K562 (cell line): ENCODE measurements at regions not wholly inside any gene's neighbourhood (a gene's known extent, or its start where the extent isn't known, plus 50 kb on each side); places are given as distances from the start of the nearest gene placed in this dataset.

Experiments
- ATAC-seq: fragments of 200-7000 bp; cut with Tn5 transposase; 3 replicates; pipeline ENCODE4 v1.9.1; 2020; ENCODE audit warnings: moderate library complexity
- BruUV-seq: library from RNA; stranded (reverse); fragments of 400-500 nt; replicated peaks from 2 replicates; lab custom pipeline; 2021; lab: Mats Ljungman, UMichigan
- CTCF ChIA-PET: fragments of 300-600 bp; formaldehyde crosslinking; extraction: SDS; loops from one replicate; lab custom pipeline; 2021; ENCODE audit warnings: low intra/inter-chr PET ratio; lab: Yijun Ruan, JAX
- POLR2A ChIA-PET: fragments of 300-600, 350-650 bp; sonication (Branson Sonifier 250); formaldehyde crosslinking; extraction: SDS; loops from one replicate; lab custom pipeline; 2021; ENCODE audit warnings: antibody characterized with exemption, inconsistent platforms; lab: Yijun Ruan, JAX
- DNase-seq, 4 experiments: peaks; one replicate each; pipeline versions ENCODE4 v3.0.0 to v3.0.0-alpha.2; 2011 to 2018; ENCODE audit warnings: low spot score in 3 of 4, mixed read lengths in 3 of 4; ENCODE audit errors: extremely low read depth in 1 of 4
- FAIRE-seq: peaks from 2 replicates; lab custom pipeline; 2011; peaks lifted over from hg19 to GRCh38; lab: Jason Lieb, UNC
- H2AFZ ChIP-seq: 2 replicates; pipeline ENCODE4 v1.6.0; 2011; ENCODE audit warnings: low read depth, low read length, control low read depth, inconsistent platforms
- H3K27ac ChIP-seq: fragments of 200-600 bp; 3 replicates; pipeline ENCODE4 v1.8.0; 2011; ENCODE audit warnings: low read depth, mild to moderate bottlenecking, control low read depth, inconsistent platforms, low read length, moderate library complexity, mixed read lengths; ENCODE audit errors: extremely low read depth
- H3K27me3 ChIP-seq, 2 experiments: fragments of 300-600 bp in 1 of 2; 2 replicates in 1 of 2; 3 replicates in 1 of 2; pipeline versions ENCODE4 v1.6.0 to v1.8.0; 2011; ENCODE audit warnings: inconsistent platforms in 2 of 2, low read length in 2 of 2, mild to moderate bottlenecking in 1 of 2, mixed read lengths in 1 of 2, moderate library complexity in 1 of 2; ENCODE audit not compliant: control insufficient read depth in 2 of 2, insufficient read depth in 2 of 2
- H3K36me3 ChIP-seq: fragments of 300-600 bp; 3 replicates; pipeline ENCODE4 v1.8.0; 2011; ENCODE audit warnings: mild to moderate bottlenecking, low read length, inconsistent platforms; ENCODE audit not compliant: control insufficient read depth, insufficient read depth
- H3K4me1 ChIP-seq, 2 experiments: fragments of 200-600 bp in 1 of 2; replicated peaks in 1 of 2; 2 replicates in 1 of 2; 3 replicates in 1 of 2; pipeline versions ENCODE4 v1.5.1 to v1.8.0; 2011; ENCODE audit warnings: inconsistent platforms in 2 of 2, low read length in 2 of 2, mild to moderate bottlenecking in 1 of 2, mixed read lengths in 1 of 2, moderate library complexity in 1 of 2; ENCODE audit not compliant: control insufficient read depth in 2 of 2, insufficient read depth in 2 of 2
- H3K4me2 ChIP-seq: 2 replicates; pipeline ENCODE4 v1.6.1; 2011; ENCODE audit warnings: low read length, control low read depth, inconsistent platforms, mixed read lengths; ENCODE audit not compliant: insufficient read depth
- H3K4me3 ChIP-seq: fragments of 200-600 bp; sonication (generic), shearing (Covaris generic); 2 replicates; pipeline ENCODE4 v1.5.1; 2016; ENCODE audit warnings: control low read depth, inconsistent platforms
- H3K79me2 ChIP-seq: fragments of 200-600 bp; 3 replicates; pipeline ENCODE4 v1.8.0; 2011; ENCODE audit warnings: low read length, inconsistent platforms; ENCODE audit not compliant: control insufficient read depth, insufficient read depth
- H3K9ac ChIP-seq, 2 experiments: 2 replicates each; pipeline versions ENCODE4 v1.6.0 to v1.6.1; 2011; ENCODE audit warnings: low read depth in 2 of 2, low read length in 2 of 2, control low read depth in 1 of 2, inconsistent platforms in 1 of 2, mild to moderate bottlenecking in 1 of 2, mixed read lengths in 1 of 2; ENCODE audit not compliant: insufficient read depth in 1 of 2
- H3K9me1 ChIP-seq: one replicate; pipeline ENCODE4 v1.6.0; 2011; ENCODE audit warnings: inconsistent platforms, mild to moderate bottlenecking, low read length, moderate library complexity; ENCODE audit not compliant: control insufficient read depth, insufficient read depth
- H3K9me3 ChIP-seq: replicated peaks from 2 replicates; pipeline ENCODE4 v1.5.1; 2011; ENCODE audit warnings: low read depth, low read length, inconsistent platforms; ENCODE audit not compliant: control insufficient read depth, insufficient read depth
- H4K20me1 ChIP-seq: replicated peaks from 2 replicates; pipeline ENCODE4 v1.6.1; 2011; ENCODE audit warnings: low read length, inconsistent platforms, mixed read lengths; ENCODE audit not compliant: control insufficient read depth, insufficient read depth
- BRD9 ChIP-seq: fragments of 450-650 bp; IDR thresholded peaks from 2 replicates; pipeline ENCODE4 v1.6.1; 2018; ENCODE audit warnings: low read depth; ENCODE audit not compliant: partially characterized antibody
- CC2D1A ChIP-seq: fragments of 450-650 bp; IDR thresholded peaks from 2 replicates; pipeline ENCODE4 v1.6.1; 2017; ENCODE audit warnings: mild to moderate bottlenecking
- CHAMP1 ChIP-seq: fragments of 450-650 bp; IDR thresholded peaks from 2 replicates; pipeline ENCODE4 v1.6.1; 2016; ENCODE audit warnings: mild to moderate bottlenecking
- DACH1 ChIP-seq: fragments of 450-650 bp; IDR thresholded peaks from 2 replicates; pipeline ENCODE4 v1.6.1; 2018; ENCODE audit not compliant: partially characterized antibody
- ILK ChIP-seq: fragments of 450-650 bp; IDR thresholded peaks from 2 replicates; pipeline ENCODE4 v1.6.1; 2016; ENCODE audit warnings: missing genetic modification characterization, low read depth, mild to moderate bottlenecking, missing compliant biosample characterization, moderate library complexity, borderline replicate concordance
- MYBL2 ChIP-seq, 2 experiments: fragments of 450-650 bp in 1 of 2; sonication (generic) in 1 of 2; formaldehyde crosslinking in 1 of 2; IDR thresholded peaks; 2 replicates each; pipeline versions ENCODE4 v1.6.1 to v1.8.1; 2017 to 2022; ENCODE audit warnings: borderline replicate concordance in 1 of 2, inconsistent platforms in 1 of 2, low read depth in 1 of 2, mild to moderate bottlenecking in 1 of 2, missing genetic modification reagents in 1 of 2, moderate library complexity in 1 of 2
- PHF20 ChIP-seq: fragments of 450-650 bp; IDR thresholded peaks from 2 replicates; pipeline ENCODE4 v1.6.1; 2018; ENCODE audit not compliant: partially characterized antibody
- PTTG1 ChIP-seq: fragments of 450-650 bp; IDR thresholded peaks from 2 replicates; pipeline ENCODE4 v1.6.1; 2016; ENCODE audit warnings: low read depth, mild to moderate bottlenecking, missing genetic modification characterization, missing compliant biosample characterization
- SIRT6 ChIP-seq: IDR thresholded peaks from one replicate; pipeline ENCODE4 v1.6.1; 2012; ENCODE audit warnings: low read depth, mild to moderate bottlenecking, control low read depth, inconsistent platforms, low read length, moderate library complexity
- SMARCB1 ChIP-seq: IDR thresholded peaks from 2 replicates; pipeline ENCODE4 v1.6.1; 2011; ENCODE audit warnings: improper control_type of control experiment, low read depth; ENCODE audit not compliant: insufficient read length
- ZBTB7A ChIP-seq: IDR thresholded peaks from 2 replicates; pipeline ENCODE4 v1.6.1; 2011; ENCODE audit warnings: low read depth, mild to moderate bottlenecking, low read length, moderate library complexity, borderline replicate concordance; ENCODE audit not compliant: control insufficient read depth
- ZFP1 ChIP-seq: fragments of 450-650 bp; formaldehyde crosslinking; IDR thresholded peaks from 2 replicates; pipeline ENCODE4 v1.4.0; 2020; ENCODE audit warnings: mild to moderate bottlenecking, mixed read lengths
- ZNF197 ChIP-seq: fragments of 200-800 bp; sonication (Bioruptor generic); IDR thresholded peaks from 2 replicates; pipeline ENCODE4 v1.6.1; 2016; ENCODE audit warnings: low read depth, missing genetic modification characterization, missing compliant biosample characterization
- ZNF253 ChIP-seq: fragments of 250-450 bp; sonication (Bioruptor Pico); conservative IDR thresholded peaks from 2 replicates; pipeline ENCODE4 v1.6.1; 2021; ENCODE audit warnings: mild to moderate bottlenecking
- ZNF77 ChIP-seq: fragments of 250-450 bp; sonication (Bioruptor Pico); IDR thresholded peaks from 2 replicates; pipeline ENCODE4 v1.5.0; 2020
- WGBS: fragments of 100-300 bp; shearing (Covaris generic); methylation state at CpG from one replicate; pipeline ENCODE4 v1.1.6; 2016; ENCODE audit warnings: low coverage, mixed read lengths; ENCODE audit not compliant: insufficient coverage; ENCODE audit errors: missing lambda C conversion rate; 5-methylcytosine and 5-hydroxymethylcytosine counted together
- in situ Hi-C: fragments of 300-500 bp; cut with MboI; formaldehyde crosslinking; loops from 4 replicates; pipeline ENCODE4 v1.15.0; 2018; ENCODE audit warnings: inconsistent platforms, mixed read lengths
- intact Hi-C: fragments of 100-400 bp; cut with micrococcal nuclease; formaldehyde crosslinking; loops from 2 replicates; pipeline ENCODE4 v1.14.2; 2022

- 0% methylated on average over 2 of the region's 2 CpGs for WGBS
- CTCF ChIA-PET: no interaction called here
- Histone ChIP-seq H4K20me1 (no peaks in the 10 kb centered on the region), H3K4me3 (no peak overlapping the region), H3K4me1 (no peaks in the 10 kb centered on the region), H3K36me3 (no peaks in the 10 kb centered on the region), H3K9me1 (no peaks in the 10 kb centered on the region), H3K79me2 (no peaks in the 10 kb centered on the region), H3K27me3 (no peaks in the 10 kb centered on the region), H3K27ac (no peak overlapping the region), H3K9me3 (no peaks in the 10 kb centered on the region), H2AFZ (no peak overlapping the region), H3K9ac (no peak overlapping the region), H3K4me2 (no peak overlapping the region)
- no peak for FAIRE-seq
- intact Hi-C loops (no loop called here), in situ Hi-C loops (no loop called here)
- POLR2A ChIA-PET: no interaction called here
- no peak for TF ChIP-seq MYBL2 (IDR thresholded peaks at IDR 0.05; ENCODE audit: low read depth)
- TF ChIP-seq MYBL2 (CRISPR knock-in tag; IDR thresholded peaks at IDR 0.05; ENCODE audit: borderline replicate concordance): no peak
- BruUV-seq: no TSS peak
- no peak for ATAC-seq
- DNase-seq: no peak
Measured at GRCh38 chr13:58620176-58620575, 988.6 kb downstream of the PCDH17 start.

- DNase-seq: no peak
- ChIA-PET CTCF (no interaction called here), POLR2A (no interaction called here)
- in situ Hi-C loops: no loop called here
- Histone ChIP-seq H3K79me2 (no peaks in the 10 kb centered on the region), H3K9me1 (no peaks in the 10 kb centered on the region), H3K4me2 (no peak overlapping the region), H3K4me1 (no peaks in the 10 kb centered on the region), H3K9me3 (no peaks in the 10 kb centered on the region), H3K9ac (no peak overlapping the region), H4K20me1 (no peaks in the 10 kb centered on the region), H2AFZ (no peak overlapping the region), H3K27ac (no peak overlapping the region), H3K27me3 (no peaks in the 10 kb centered on the region), H3K4me3 (no peak overlapping the region), H3K36me3 (no peaks in the 10 kb centered on the region)
- ATAC-seq: no peak
- TF ChIP-seq ZNF253 (CRISPR knock-in tag): no peak
- TF ChIP-seq CHAMP1: no peak
- TF ChIP-seq DACH1: no peak
- no peak for TF ChIP-seq ILK (tag)
- TF ChIP-seq SIRT6: no peak
- TF ChIP-seq SMARCB1: no peak
- TF ChIP-seq ZNF77 (CRISPR knock-in tag): no peak
- TF ChIP-seq PHF20: no peak
- no peak for TF ChIP-seq ZBTB7A
- TF ChIP-seq CC2D1A: no peak
- TF ChIP-seq PTTG1 (tag): no peak
- no peak for TF ChIP-seq ZFP1 (CRISPR knock-in tag)
- no peak for TF ChIP-seq BRD9
- TF ChIP-seq ZNF197 (CRISPR knock-in tag): no peak
- BruUV-seq: no TSS peak
- intact Hi-C loops: no loop called here
- no peak for FAIRE-seq
- WGBS: 0% methylated on average over 3 of the region's 3 CpGs
Measured at GRCh38 chr13:58625703-58626389, 994.3 kb downstream of the PCDH17 start.
